ENCODE measurements at regions not wholly inside any gene's neighbourhood (a gene's known extent, or its start where the extent isn't known, plus 50 kb on each side); places are given as distances from the start of the nearest gene placed in this dataset.

- no peak overlapping the region for H3K4me3 ChIP-seq (ENCODE audit: control insufficient read depth, low read depth, low read length)
- peak; percentile 77 for DNase-seq (ENCODE audit: low read depth)
- TF ChIP-seq CTCF (conservative IDR thresholded peaks at IDR 0.05; ENCODE audit: control insufficient read depth, insufficient read depth, low read depth, low read length) = no peak
These were observed 51.3 kb upstream of the NABP1 start for GRCh38 chr2:191626497-191627151.

- DNase-seq (ENCODE audit: low read depth) = no peak
- TF ChIP-seq CTCF (conservative IDR thresholded peaks at IDR 0.05; ENCODE audit: control insufficient read depth, insufficient read depth, low read depth, low read length) = no peak
- no peak overlapping the region for H3K4me3 ChIP-seq (ENCODE audit: control insufficient read depth, low read depth, low read length)
These were observed 50.4 kb upstream of the NABP1 start for GRCh38 chr2:191627518-191627917.
